ENCODE measurements at regions not wholly inside any gene's neighbourhood (a gene's known extent, or its start where the extent isn't known, plus 50 kb on each side); places are given as distances from the start of the nearest gene placed in this dataset.
"Not testable (repeated sequence)": the region's sequence is repeated elsewhere in the genome, so short reads cannot be mapped to it uniquely, and the experiment has no call there.

DNA sequence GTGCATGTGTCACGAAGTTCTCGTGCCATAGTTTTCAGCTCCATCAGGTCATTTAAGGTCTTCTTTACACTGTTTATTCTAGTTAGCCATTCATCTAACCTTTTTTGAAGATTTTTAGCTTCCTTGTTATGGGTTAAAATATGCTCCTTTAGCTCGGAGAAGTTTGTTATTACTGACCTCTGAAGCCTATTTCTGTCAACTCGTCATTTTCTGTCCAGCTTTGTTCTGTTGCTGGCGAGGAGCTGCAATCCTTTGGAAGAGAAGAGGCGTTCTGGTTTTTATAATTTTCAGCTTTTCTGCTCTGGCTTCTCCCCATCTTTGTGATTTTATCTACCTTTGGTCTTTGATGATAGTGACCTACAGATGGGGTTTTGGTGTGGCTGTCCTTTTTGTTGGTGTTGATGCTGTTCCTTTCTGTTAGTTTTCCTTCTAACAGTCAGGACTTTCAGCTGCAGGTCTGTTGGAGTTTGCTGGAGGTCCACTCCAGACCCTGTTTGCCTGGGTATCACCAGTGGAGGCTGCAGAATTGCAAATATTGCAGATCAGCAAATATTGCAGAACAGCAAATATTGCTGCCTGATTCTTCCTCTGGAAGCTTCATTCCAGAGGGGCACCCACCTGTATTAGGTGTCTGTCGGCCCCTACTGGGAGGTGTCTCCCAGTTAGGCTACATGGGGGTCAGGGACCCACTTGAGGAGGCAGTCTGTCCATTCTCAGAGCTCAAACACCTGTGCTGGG is 157.7 kb upstream of the ITGA6 start:
- H3K9ac ChIP-seq (ENCODE audit: low read length in 3 of 3); intact Hi-C loops (cut with DNase I); H3K4me3 ChIP-seq (ENCODE audit: low read length in 3 of 3); H3K27me3 ChIP-seq (ENCODE audit: control insufficient read depth, insufficient read depth, low read length); H3K36me3 ChIP-seq (ENCODE audit: control insufficient read depth in 2 of 3, insufficient read depth in 3 of 3, low read length in 3 of 3); H3K4me1 ChIP-seq (ENCODE audit: control insufficient read depth in 2 of 3, insufficient read depth in 2 of 3, low read depth in 1 of 3, low read length in 3 of 3); DNase-seq; H3K27ac ChIP-seq (ENCODE audit: low read depth in 2 of 2, low read length in 2 of 2); H3K9me3 ChIP-seq (ENCODE audit: control insufficient read depth in 2 of 3, insufficient read depth in 1 of 3, low read length in 3 of 3); FAIRE-seq: not testable (repeated sequence)

GRCh38 chr2:172270278-172271079 is 156.9 kb upstream of the ITGA6 start:
- no peak for FAIRE-seq
- intact Hi-C loops (cut with DNase I): no loop called here

DNA sequence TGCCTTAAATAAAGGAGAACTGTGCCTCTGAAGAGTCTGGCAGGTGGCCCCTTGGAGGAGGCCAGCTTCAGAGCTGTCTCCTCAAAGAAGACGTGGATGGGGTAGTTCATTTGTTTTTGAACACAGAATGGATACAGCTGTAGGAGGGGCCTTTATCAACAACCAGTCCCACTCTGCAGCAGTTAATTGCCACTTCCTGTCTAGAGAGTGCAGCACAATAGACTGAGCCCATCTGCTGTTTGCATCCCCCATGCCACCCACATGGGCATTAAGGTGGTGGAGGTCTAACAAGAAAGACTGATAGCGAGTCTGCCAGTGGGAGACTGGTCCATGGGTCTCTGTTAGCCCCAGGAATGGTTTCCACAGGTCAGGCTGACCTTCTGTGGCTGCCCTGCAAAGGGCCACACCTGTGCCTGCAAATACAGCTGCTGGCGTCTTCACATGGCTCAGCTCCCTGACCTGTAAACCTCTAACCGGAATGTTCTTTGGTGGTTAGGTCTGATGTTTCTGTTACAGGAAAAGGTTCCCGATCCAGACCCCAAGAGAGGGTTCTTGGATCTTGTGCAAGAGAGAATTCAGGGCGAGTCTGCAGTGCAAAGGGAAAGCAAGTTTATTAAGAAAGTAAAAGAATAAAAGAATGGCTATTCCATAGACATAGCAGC is 153.3 kb upstream of the ITGA6 start:
- no peaks in the 10 kb centered on the region for H3K27me3 ChIP-seq (ENCODE audit: control insufficient read depth, insufficient read depth, low read length)
- H3K4me1 ChIP-seq (ENCODE audit: control insufficient read depth in 2 of 3, insufficient read depth in 2 of 3, low read depth in 1 of 3, low read length in 3 of 3): no peaks in the 10 kb centered on the region
- FAIRE-seq (no peak), DNase-seq (no peak)
- intact Hi-C loops (cut with DNase I): no loop called here
- no peak overlapping the region for H3K4me3 ChIP-seq (ENCODE audit: low read length in 3 of 3)
- H3K9ac ChIP-seq (ENCODE audit: low read length in 3 of 3): no peak overlapping the region
- TF ChIP-seq CTCF (IDR thresholded peaks at IDR 0.05; ENCODE audit: borderline replicate concordance, extremely low read depth, insufficient read depth): no peak
- H3K27ac ChIP-seq (ENCODE audit: low read depth in 2 of 2, low read length in 2 of 2): no peak overlapping the region
- no peaks in the 10 kb centered on the region for H3K36me3 ChIP-seq (ENCODE audit: control insufficient read depth in 2 of 3, insufficient read depth in 3 of 3, low read length in 3 of 3)
- H3K9me3 ChIP-seq (ENCODE audit: control insufficient read depth in 2 of 3, insufficient read depth in 1 of 3, low read length in 3 of 3): peaks cover 0 to 4% (median 0%) of the 10 kb centered on the region in 3 donors

More at GRCh38 chr2:172270278-172271079, 156.9 kb upstream of the ITGA6 start:
- no peak for TF ChIP-seq CTCF (IDR thresholded peaks at IDR 0.05; ENCODE audit: borderline replicate concordance, extremely low read depth, insufficient read depth)
- no peaks in the 10 kb centered on the region for H3K36me3 ChIP-seq (ENCODE audit: control insufficient read depth in 2 of 3, insufficient read depth in 3 of 3, low read length in 3 of 3)
- H3K27ac ChIP-seq (ENCODE audit: low read depth in 2 of 2, low read length in 2 of 2): no peak overlapping the region
- H3K9me3 ChIP-seq (ENCODE audit: control insufficient read depth in 2 of 3, insufficient read depth in 1 of 3, low read length in 3 of 3): no peaks in the 10 kb centered on the region
- no peaks in the 10 kb centered on the region for H3K27me3 ChIP-seq (ENCODE audit: control insufficient read depth, insufficient read depth, low read length)
- H3K9ac ChIP-seq (ENCODE audit: low read length in 3 of 3): no peak overlapping the region
- no peak overlapping the region for H3K4me3 ChIP-seq (ENCODE audit: low read length in 3 of 3)
- DNase-seq: peak in 3 of 5 donors; percentile 35 to 78 (median 66)
- H3K4me1 ChIP-seq (ENCODE audit: control insufficient read depth in 2 of 3, insufficient read depth in 2 of 3, low read depth in 1 of 3, low read length in 3 of 3): no peaks in the 10 kb centered on the region

GRCh38 chr2:172275239-172275638 is 152.1 kb upstream of the ITGA6 start:
- intact Hi-C loops (cut with DNase I): no loop called here

More at GRCh38 chr2:172275239-172275638, 152.1 kb upstream of the ITGA6 start:
- Histone ChIP-seq H3K27me3 (ENCODE audit: control insufficient read depth, insufficient read depth, low read length) (no peaks in the 10 kb centered on the region), H3K4me1 (ENCODE audit: control insufficient read depth in 2 of 3, insufficient read depth in 2 of 3, low read depth in 1 of 3, low read length in 3 of 3) (no peaks in the 10 kb centered on the region), H3K27ac (ENCODE audit: low read depth in 2 of 2, low read length in 2 of 2) (no peak overlapping the region), H3K9ac (ENCODE audit: low read length in 3 of 3) (no peak overlapping the region), H3K9me3 (ENCODE audit: control insufficient read depth in 2 of 3, insufficient read depth in 1 of 3, low read length in 3 of 3) (peaks cover 0 to 4% (median 0%) of the 10 kb centered on the region in 3 donors), H3K36me3 (ENCODE audit: control insufficient read depth in 2 of 3, insufficient read depth in 3 of 3, low read length in 3 of 3) (no peaks in the 10 kb centered on the region), H3K4me3 (ENCODE audit: low read length in 3 of 3) (no peak overlapping the region)
- DNase-seq: no peak
- no peak for TF ChIP-seq CTCF (IDR thresholded peaks at IDR 0.05; ENCODE audit: borderline replicate concordance, extremely low read depth, insufficient read depth)
- no peak for FAIRE-seq
